IMR-90 (cell line): ENCODE measurements at regions not wholly inside any gene's neighbourhood (a gene's known extent, or its start where the extent isn't known, plus 50 kb on each side); places are given as distances from the start of the nearest gene placed in this dataset.
"Not testable (repeated sequence)": the region's sequence is repeated elsewhere in the genome, so short reads cannot be mapped to it uniquely, and the experiment has no call there.

Experiments used
- MAZ ChIP-seq: IDR thresholded peaks from 2 replicates; pipeline ENCODE4 v1.6.1; 2012; ENCODE audit warnings: low read depth, mild to moderate bottlenecking, low read length, improper control_type of control experiment, moderate library complexity, borderline replicate concordance
- POLR2A ChIP-seq: IDR thresholded peaks from 2 replicates; pipeline ENCODE4 v1.6.1; 2012; ENCODE audit warnings: mild to moderate bottlenecking, low read depth, low read length
- RAD21 ChIP-seq: IDR thresholded peaks from 2 replicates; pipeline ENCODE4 v1.6.1; 2012; ENCODE audit warnings: low read length, improper control_type of control experiment
- RCOR1 ChIP-seq: IDR thresholded peaks from 2 replicates; pipeline ENCODE4 v1.6.1; 2012; ENCODE audit warnings: mild to moderate bottlenecking, low read length, improper control_type of control experiment; ENCODE audit not compliant: insufficient replicate concordance
- TF ChIP-seq, protein P1 (sequence below): conservative IDR thresholded peaks from 2 replicates; pipeline ENCODE4 v1.5.1; 2012; ENCODE audit warnings: mild to moderate bottlenecking, low read depth, low read length, improper control_type of control experiment

DNA sequence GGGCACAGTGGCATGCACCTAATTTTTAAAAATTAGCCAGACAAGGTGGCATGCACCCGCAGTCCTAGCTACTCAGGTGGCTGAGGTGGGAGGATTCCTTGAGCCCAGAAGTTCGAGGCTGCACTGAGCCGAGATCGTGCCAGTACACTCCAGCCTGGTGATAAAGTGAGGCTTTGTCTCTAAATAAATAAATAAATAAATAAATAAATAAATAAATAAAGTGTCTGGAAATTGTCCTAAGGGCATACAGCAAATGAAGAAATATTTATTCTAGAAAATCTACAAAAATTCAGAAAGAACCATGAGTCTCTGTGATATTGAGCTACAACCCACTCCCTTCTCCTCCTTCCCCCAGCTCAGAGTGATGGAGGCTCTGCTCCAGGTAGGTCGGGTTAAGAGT is 55.4 kb upstream of the THOC3 start:
- TF ChIP-seq, protein P1, sequence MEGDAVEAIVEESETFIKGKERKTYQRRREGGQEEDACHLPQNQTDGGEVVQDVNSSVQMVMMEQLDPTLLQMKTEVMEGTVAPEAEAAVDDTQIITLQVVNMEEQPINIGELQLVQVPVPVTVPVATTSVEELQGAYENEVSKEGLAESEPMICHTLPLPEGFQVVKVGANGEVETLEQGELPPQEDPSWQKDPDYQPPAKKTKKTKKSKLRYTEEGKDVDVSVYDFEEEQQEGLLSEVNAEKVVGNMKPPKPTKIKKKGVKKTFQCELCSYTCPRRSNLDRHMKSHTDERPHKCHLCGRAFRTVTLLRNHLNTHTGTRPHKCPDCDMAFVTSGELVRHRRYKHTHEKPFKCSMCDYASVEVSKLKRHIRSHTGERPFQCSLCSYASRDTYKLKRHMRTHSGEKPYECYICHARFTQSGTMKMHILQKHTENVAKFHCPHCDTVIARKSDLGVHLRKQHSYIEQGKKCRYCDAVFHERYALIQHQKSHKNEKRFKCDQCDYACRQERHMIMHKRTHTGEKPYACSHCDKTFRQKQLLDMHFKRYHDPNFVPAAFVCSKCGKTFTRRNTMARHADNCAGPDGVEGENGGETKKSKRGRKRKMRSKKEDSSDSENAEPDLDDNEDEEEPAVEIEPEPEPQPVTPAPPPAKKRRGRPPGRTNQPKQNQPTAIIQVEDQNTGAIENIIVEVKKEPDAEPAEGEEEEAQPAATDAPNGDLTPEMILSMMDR = not testable (repeated sequence)
- not testable (repeated sequence) for TF ChIP-seq RCOR1, MAZ, POLR2A, RAD21
